ENCODE measurements at regions not wholly inside any gene's neighbourhood (a gene's known extent, or its start where the extent isn't known, plus 50 kb on each side); places are given as distances from the start of the nearest gene placed in this dataset.
"Not testable (repeated sequence)": the region's sequence is repeated elsewhere in the genome, so short reads cannot be mapped to it uniquely, and the experiment has no call there.

GRCh38 chr4:66568001-66568400, 897.7 kb upstream of the EPHA5 start:
- in situ Hi-C loops (cut with HindIII; ENCODE audit: low sequenced_read_pairs), result no loop called here

DNA sequence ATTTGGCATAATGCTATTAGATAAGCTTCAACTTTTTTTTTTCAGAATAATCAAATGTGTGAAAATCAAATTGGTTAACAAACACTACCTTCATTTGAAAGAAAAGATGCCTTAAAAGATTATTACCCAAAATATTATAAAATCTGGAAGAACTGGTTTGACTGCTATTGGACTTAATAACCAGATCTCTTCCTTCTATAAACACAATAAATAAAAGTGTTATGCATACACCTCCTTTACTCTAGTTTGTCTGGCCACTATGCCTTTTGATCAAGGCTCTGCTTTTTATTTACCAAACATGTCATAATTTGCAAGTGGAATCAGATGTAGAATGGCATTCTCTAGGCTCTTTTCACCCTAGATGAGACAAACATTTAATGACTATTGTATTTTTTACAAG, 897.3 kb upstream of the EPHA5 start:
- in situ Hi-C loops (cut with HindIII; ENCODE audit: low sequenced_read_pairs), result no loop called here

DNA sequence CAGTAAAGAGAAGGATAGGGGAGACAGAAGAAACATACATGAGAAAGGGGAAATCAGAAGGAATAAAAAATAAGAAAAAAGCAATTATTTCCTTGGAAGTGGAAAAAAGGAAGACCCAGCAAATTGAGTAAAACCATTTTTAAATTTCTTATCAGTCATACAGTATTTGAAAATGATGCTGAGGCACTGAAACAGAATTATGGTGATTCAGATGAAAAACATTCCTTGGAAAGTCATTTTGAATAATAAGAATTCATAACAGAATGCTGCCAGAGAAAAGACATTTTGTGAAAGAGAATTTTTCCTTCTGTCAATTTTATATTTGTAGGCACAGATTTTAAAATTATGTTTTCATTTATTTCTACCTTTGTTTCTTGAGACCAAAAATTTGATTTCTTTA, 895.5 kb upstream of the EPHA5 start:
- in situ Hi-C loops (cut with HindIII; ENCODE audit: low sequenced_read_pairs), result no loop called here

DNA sequence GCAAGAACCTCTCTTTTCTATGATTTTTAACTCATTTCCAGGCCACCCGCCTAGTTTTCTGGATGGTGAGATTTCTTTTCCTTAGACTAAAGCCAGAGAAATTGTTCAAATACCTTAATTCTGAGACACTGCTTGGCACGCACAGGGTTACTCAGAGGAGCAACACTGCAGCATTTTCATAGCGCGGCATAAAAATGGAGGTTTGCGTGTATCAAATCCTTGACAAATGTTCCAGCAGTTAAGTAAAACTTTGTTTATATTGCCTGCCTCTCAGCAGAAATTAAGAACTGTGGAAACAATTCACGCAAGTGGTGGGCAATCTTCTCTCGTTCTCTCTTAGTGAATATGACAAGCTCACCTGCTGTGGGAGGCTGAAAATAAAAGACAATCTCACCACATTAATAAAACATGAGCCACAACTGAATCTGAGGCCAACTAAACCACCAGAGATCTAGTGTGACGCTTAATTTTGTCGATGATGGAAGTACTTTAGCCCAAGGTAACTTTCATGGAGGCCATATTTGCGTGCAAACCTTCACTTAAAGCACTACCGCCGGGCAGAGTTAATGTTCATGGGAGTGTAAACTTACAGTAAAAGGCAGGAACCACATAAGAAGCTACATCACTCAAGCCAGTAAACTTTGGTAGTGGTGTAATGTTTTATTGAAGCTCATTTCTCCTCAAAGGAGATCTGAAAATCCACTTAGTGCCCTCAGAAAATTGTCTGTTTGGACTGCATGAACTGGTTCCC, 894.8 kb upstream of the EPHA5 start:
- in situ Hi-C loops (cut with HindIII; ENCODE audit: low sequenced_read_pairs), result no loop called here

DNA sequence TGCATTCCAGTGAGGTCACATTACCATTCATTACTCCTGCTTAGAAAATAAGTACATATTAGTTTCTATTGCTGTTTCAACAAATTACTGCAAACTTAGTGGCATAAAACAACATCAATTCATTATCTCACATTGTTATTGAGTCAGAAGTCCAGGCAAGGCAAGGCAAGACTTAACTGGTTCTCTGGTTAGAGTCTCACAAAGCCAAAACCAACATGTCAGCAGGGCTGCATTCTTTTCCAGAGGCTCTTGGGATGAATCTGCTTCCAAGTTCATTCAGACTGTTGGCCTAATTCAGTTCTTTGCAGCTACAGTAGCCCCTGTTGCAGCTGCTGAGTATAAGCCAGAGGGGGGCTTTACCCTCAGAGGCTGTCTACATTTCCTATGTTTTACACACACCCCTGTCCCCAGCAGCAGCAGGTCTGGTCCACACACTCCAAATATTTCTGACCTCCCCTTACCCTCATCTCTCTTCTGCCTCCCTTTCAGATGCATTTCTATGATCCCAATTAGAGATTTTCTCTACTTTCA, 892.1 kb upstream of the EPHA5 start:
- in situ Hi-C loops (cut with HindIII; ENCODE audit: low sequenced_read_pairs), result no loop called here

DNA sequence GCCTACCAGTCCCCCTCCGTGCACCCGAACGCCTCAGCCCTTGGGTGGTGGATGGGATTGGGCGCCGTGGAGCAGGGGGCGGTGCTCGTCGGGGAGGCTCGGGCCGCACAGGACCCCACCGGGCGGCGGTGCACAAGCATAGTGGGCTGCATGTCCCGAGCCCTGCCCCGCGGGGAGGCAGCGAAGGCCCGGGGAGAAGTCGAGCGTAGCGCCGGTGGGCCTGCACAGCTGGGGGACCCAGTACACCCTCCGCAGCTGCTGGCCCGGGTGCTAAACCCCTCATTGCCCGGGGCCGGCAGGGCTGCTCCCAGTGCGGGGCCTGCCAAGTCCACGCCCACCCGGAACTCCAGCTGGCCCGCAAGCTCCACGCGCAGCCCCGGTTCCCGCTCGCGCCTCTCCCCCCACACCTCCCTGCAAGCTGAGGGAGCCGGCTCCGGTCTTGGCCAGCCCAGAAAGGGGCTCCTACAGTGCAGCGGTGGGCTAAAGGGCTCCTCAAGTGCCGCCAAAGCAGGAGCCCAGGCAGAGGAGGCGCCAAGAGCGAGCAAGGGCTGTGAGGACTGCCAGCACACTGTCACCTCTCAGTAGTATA, 891.3 kb upstream of the EPHA5 start:
- in situ Hi-C loops (cut with HindIII; ENCODE audit: low sequenced_read_pairs), result not testable (repeated sequence)

DNA sequence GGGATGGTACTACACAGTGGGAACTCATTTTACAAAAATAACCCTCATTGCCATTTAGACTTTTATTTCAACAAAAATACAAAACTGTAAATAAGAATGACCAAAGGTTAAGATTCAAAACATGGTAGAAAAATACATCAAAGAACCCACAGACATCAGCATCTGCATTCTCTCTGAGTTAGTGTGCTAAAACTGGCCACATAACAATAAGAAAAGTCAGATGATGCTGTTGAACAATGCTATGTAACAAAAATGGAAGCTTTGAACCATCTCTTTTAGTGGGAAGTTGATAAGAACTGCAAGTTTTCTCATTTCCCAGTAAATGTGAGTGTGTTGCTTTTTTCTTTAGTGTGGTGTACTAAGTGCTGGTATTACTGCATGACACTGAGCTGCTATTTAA, 888.4 kb upstream of the EPHA5 start:
- in situ Hi-C loops (cut with HindIII; ENCODE audit: low sequenced_read_pairs), result no loop called here

DNA sequence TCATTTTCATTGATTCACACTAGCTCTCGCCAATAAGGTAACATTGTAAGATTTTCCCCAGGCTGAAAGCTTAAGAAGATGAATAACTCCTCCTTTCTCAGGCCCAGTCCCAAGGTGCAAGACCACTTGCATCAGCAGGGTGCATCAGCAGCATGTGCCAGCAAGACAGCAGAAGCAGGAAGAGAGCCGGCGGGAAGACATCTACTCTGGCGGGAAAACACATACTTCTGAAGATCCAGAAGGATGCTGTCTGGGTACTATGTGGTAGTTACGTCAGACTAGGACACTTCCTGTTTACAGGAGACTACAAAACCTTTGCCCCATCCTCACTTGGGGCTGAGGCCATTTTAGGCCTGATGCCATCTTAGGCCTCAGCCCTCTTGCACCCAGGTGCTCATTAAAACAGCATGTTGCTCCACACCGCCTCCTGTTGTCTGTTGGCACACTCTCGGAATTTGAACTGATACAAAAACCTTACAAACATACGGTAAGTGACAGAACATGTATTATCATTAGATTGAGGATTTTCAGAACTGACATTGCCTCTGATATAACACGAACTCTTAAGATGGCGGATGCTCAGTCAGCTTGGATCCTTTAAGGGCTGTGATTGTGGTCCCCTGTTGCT, 886.5 kb upstream of the EPHA5 start:
- in situ Hi-C loops (cut with HindIII; ENCODE audit: low sequenced_read_pairs), result no loop called here

GRCh38 chr4:66555301-66555700, 885.0 kb upstream of the EPHA5 start:
- in situ Hi-C loops (cut with HindIII; ENCODE audit: low sequenced_read_pairs), result no loop called here

- in situ Hi-C loops (cut with HindIII; ENCODE audit: low sequenced_read_pairs), result no loop called here
These were observed 884.5 kb upstream of the EPHA5 start for GRCh38 chr4:66554826-66555225.

- in situ Hi-C loops (cut with HindIII; ENCODE audit: low sequenced_read_pairs), result not testable (repeated sequence)
These were observed 875.0 kb upstream of the EPHA5 start for GRCh38 chr4:66545301-66545700.

DNA sequence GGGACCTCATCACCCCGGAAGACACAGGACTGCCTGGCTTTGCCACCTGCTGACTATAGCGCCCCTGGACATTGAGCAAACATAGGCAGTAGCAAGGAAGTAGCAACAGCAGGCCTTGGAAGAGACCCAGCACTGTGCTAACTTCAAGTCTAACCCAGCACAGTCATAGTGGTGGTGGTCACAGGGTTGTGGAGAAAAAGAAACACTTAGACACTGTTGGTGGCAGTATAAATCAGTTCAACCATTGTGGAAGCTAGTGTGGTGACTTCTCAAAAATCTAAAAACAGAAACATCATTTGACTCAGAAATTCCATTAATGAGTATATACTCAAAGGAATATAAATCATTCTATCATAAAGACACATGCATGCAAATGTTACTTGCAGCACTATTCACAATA, 874.0 kb upstream of the EPHA5 start:
- in situ Hi-C loops (cut with HindIII; ENCODE audit: low sequenced_read_pairs), result no loop called here

DNA sequence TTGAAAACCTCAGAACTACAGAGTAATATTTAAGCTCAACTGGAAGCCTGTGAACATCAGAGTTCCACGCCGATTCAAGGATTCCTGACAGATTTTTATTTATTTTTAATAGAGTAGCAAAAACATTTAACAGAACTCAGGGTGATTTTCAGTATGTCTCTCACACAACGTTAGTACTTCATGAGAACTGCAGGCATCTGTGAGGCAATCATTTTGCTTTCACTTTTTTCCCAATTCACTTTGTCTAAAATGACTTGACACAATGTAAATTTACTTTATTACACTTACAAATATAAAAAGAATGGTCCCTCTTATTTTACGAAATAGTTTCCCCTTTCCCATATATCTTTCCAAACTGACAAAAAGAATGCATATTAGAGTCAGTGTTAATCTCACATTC, 869.5 kb upstream of the EPHA5 start:
- in situ Hi-C loops (cut with HindIII; ENCODE audit: low sequenced_read_pairs), result no loop called here

DNA sequence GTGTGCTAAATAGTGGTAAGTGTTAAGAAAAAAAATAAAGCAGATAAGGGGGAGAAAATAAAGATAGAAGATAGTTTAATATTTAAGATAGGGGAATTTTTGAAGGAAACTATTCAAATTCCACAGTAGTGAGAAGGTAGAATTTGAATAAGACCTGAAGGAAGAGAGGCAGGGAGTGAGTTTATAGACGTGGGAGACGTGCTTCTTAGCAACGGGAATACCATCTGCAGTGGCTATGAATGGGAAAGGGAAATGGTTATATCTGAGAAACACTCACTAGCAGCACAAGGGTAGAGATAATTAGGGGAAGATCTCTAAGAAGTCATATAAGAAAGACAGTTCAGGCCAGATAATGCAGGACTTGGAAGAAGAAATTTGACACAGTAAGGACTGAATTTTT, 854.5 kb upstream of the EPHA5 start:
- in situ Hi-C loops (cut with HindIII; ENCODE audit: low sequenced_read_pairs), result no loop called here

GRCh38 chr4:66522244-66522643, 852.0 kb upstream of the EPHA5 start:
- in situ Hi-C loops (cut with HindIII; ENCODE audit: low sequenced_read_pairs), result no loop called here

DNA sequence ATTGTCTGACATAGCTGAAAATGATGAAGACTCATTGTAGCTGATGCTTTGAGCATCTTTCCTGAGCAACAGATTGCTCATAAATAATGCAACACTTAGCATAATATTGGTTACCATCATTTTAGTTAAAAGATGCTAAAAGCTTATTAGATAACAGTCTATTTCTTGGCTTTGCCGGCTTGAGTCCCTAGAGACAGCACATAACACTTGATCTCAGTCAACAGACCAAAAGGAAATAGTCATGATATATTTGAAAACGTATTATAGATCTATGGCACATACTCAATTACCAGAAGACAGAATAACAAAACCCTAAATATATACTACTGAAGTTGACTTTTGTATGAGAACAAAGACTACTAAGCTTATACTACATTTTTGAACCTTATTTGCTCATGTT, 846.7 kb upstream of the EPHA5 start:
- in situ Hi-C loops (cut with HindIII; ENCODE audit: low sequenced_read_pairs), result no loop called here

GRCh38 chr4:66506985-66507384, 836.7 kb upstream of the EPHA5 start:
- in situ Hi-C loops (cut with HindIII; ENCODE audit: low sequenced_read_pairs), result no loop called here

- in situ Hi-C loops (cut with HindIII; ENCODE audit: low sequenced_read_pairs), result no loop called here
These were observed 831.7 kb upstream of the EPHA5 start for GRCh38 chr4:66501997-66502396.

DNA sequence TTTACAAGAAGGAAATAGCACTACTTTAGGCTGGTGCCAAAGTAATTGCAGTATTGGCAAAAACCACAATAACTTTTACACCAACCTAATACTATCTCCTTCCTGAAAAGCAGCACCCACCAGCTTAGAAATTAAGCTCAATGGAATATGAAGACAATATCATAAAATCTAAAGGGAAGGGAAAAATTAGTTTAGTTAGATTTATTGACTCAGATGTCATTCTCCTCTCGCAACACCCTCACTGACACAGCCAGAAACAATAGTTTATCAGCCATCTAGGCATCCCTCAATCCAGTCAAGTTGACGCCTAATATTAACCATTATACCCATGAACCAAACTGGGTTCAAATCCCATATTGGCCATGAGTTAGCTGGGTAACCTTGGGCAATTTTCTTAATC, 820.4 kb upstream of the EPHA5 start:
- in situ Hi-C loops (cut with HindIII; ENCODE audit: low sequenced_read_pairs), result no loop called here

DNA sequence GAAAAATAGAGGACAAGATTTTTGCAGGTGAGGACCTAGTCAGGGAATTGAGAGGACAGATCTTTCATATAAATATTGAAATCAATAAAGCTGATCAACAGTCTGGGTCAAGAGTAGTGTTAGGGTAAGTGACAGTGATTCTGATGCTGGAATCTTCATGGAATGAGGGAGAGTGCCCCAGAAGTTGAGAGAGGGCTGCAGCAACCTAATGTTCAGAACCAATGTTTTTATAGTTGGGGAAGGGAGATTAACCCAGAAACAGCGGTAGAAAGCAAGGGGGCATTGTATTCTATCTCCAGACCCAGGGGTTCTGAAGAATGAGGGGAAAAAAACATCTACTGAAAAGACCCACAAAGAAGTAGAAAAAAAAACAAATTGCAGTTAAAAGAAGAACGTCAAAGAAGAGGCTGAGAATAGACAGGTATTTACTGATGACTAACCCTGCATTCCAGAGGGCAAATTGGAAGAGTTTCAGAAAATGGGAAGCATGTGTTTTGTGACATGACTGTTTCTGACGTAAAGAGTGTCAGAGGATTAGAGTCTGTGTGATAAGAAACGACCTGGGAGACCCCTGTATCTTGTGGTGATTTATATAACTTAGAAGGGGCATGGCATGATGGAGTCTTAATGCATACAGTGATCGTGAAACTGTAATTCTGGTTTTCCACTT, 819.6 kb upstream of the EPHA5 start:
- in situ Hi-C loops (cut with HindIII; ENCODE audit: low sequenced_read_pairs), result no loop called here

DNA sequence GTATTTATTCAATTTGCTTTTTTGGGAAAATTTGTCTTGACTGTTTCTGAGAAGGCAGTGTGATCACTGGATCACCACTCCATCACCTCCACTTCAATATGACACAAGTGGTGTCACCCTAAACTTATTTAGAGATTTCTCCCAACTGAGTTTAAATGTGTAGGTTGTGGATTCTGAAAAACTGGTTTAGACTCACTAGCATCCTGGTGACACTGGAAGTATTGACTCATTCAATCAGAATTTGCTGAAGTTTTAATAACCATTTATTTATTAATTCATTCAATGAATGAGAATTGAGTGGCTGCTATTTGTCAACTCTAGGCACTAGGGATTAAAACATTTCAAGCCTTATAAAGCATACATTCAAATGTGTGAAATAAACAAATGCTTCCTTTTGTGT, 819.1 kb upstream of the EPHA5 start:
- in situ Hi-C loops (cut with HindIII; ENCODE audit: low sequenced_read_pairs), result no loop called here

GRCh38 chr4:66486068-66486467, 815.8 kb upstream of the EPHA5 start:
- in situ Hi-C loops (cut with HindIII; ENCODE audit: low sequenced_read_pairs), result no loop called here

Data from DLD1 (cell line).